ENCODE measurements at regions not wholly inside any gene's neighbourhood (a gene's known extent, or its start where the extent isn't known, plus 50 kb on each side); places are given as distances from the start of the nearest gene placed in this dataset.

DNA sequence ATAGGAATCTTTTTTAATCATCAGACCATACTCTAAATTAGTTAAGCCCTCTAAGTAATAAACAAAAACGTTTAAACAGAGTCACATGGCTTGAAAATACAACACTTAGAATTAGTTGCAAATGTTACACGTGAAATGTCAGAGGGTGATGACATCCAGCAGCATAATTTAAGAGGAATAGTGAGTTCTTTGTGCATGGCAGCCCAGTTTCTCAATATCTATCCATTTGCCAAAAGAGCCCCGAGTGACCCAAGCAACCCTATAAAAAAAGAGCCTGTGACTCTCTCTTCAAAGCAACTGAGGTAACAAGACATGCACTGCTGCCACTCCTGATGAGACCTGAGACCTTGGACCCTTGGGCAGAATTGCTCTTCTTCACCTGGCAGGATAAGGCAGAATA is 96.9 kb upstream of the RASA1 start:
- intact Hi-C loops (cut with micrococcal nuclease; ENCODE audit: unreplicated experiment) = no loop called here
- Histone ChIP-seq H3K9me3 (ENCODE audit: low read length) (0 out of 2 replicates have a peak, but pooled peaks cover 2% of the 10 kb centered on the region), H3K4me2 (ENCODE audit: low read length) (no peak overlapping the region), H3K9me2 (ENCODE audit: insufficient read depth, low read length) (no peaks in the 10 kb centered on the region), H3K4me3 (ENCODE audit: low read depth, low read length, poor library complexity, severe bottlenecking) (no peak overlapping the region), H2AFZ (ENCODE audit: low read length) (no peak overlapping the region), H3K79me2 (ENCODE audit: insufficient read depth, low read depth, low read length) (no peaks in the 10 kb centered on the region), H3K4me1 (ENCODE audit: insufficient read depth, low read length, poor library complexity, severe bottlenecking) (no peaks in the 10 kb centered on the region), H4K20me1 (ENCODE audit: insufficient read depth, low read length) (no peaks in the 10 kb centered on the region), H3K36me3 (ENCODE audit: insufficient read depth, low read length) (no peaks in the 10 kb centered on the region), H3K27ac (ENCODE audit: low read depth, low read length, poor library complexity, severe bottlenecking) (no peak overlapping the region)
- no TSS peak for BruUV-seq (replicated peaks)
- DNase-seq (ENCODE audit: low spot score) = no peak
- TF ChIP-seq EZH2phosphoT487 (IDR thresholded peaks at IDR 0.05; ENCODE audit: borderline replicate concordance, low read depth, low read length) = no peak
- TF ChIP-seq, protein P1, sequence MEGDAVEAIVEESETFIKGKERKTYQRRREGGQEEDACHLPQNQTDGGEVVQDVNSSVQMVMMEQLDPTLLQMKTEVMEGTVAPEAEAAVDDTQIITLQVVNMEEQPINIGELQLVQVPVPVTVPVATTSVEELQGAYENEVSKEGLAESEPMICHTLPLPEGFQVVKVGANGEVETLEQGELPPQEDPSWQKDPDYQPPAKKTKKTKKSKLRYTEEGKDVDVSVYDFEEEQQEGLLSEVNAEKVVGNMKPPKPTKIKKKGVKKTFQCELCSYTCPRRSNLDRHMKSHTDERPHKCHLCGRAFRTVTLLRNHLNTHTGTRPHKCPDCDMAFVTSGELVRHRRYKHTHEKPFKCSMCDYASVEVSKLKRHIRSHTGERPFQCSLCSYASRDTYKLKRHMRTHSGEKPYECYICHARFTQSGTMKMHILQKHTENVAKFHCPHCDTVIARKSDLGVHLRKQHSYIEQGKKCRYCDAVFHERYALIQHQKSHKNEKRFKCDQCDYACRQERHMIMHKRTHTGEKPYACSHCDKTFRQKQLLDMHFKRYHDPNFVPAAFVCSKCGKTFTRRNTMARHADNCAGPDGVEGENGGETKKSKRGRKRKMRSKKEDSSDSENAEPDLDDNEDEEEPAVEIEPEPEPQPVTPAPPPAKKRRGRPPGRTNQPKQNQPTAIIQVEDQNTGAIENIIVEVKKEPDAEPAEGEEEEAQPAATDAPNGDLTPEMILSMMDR (conservative IDR thresholded peaks at IDR 0.05; ENCODE audit: low read length) = no peak
- POLR2A ChIA-PET = no interaction called here
- CTCF ChIA-PET (ENCODE audit: unreplicated experiment) = no interaction called here

DNA sequence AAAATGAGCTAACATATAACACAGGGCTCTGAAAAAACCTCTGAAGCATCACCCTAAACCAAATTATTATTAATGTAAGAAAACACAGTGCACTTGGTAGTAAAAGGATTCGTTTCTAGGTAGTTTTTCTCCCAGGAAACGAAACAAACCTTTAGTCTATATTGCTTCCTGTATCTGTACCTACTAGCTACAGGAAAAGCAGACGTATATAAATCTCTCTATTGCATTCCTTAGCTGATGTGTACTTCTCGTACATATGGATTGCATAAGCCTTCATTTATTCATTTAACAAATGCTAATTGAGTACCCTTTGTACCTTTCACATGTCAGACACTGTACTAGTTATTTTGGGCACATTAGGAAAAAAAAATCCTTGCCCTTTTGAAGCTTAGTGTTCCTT is 85.0 kb upstream of the RASA1 start:
- no peak for DNase-seq (ENCODE audit: low spot score)
- no peaks in the 10 kb centered on the region for H3K36me3 ChIP-seq (ENCODE audit: insufficient read depth, low read length)
- ChIA-PET POLR2A (interaction anchor here (0.8 to 1.3 kb wide), 2 partner anchors 55 to 173 kb away, joined by 3 read pairs; no protein-coding TSS in a partner anchor), CTCF (ENCODE audit: unreplicated experiment) (no interaction called here)
- no peaks in the 10 kb centered on the region for H3K4me1 ChIP-seq (ENCODE audit: insufficient read depth, low read length, poor library complexity, severe bottlenecking)
- no peak overlapping the region for H3K4me3 ChIP-seq (ENCODE audit: low read depth, low read length, poor library complexity, severe bottlenecking)
- no peaks in the 10 kb centered on the region for H3K9me2 ChIP-seq (ENCODE audit: insufficient read depth, low read length)
- no peaks in the 10 kb centered on the region for H3K9me3 ChIP-seq (ENCODE audit: low read length)
- no peak overlapping the region for H2AFZ ChIP-seq (ENCODE audit: low read length)
- no TSS peak for BruUV-seq (replicated peaks)
- H4K20me1 ChIP-seq (ENCODE audit: insufficient read depth, low read length) = no peaks in the 10 kb centered on the region
- TF ChIP-seq, protein P1 (conservative IDR thresholded peaks at IDR 0.05; ENCODE audit: low read length) = no peak
- TF ChIP-seq EZH2phosphoT487 (IDR thresholded peaks at IDR 0.05; ENCODE audit: borderline replicate concordance, low read depth, low read length) = no peak
- no peak overlapping the region for H3K4me2 ChIP-seq (ENCODE audit: low read length)
- no peaks in the 10 kb centered on the region for H3K79me2 ChIP-seq (ENCODE audit: insufficient read depth, low read depth, low read length)
- no peak overlapping the region for H3K27ac ChIP-seq (ENCODE audit: low read depth, low read length, poor library complexity, severe bottlenecking)
- intact Hi-C loops (cut with micrococcal nuclease; ENCODE audit: unreplicated experiment) = no loop called here

DNA sequence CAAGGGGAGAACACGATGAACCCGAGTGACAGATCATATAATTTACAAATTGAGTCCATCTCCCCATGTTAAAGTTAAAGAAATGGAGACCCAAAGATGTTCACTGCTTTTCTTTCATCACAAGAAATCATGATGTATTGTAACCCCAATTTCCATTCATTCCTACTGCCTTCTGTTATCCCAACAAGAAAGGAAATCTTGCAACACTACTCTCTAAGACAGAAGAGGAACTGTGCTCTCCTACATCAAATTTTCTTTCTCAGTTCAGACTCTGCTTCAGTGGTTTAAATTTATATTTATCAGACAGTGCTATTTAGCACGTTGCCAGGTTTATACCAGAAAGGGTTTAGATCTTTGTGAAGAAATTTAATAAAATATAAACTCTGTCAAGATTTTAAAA is 83.8 kb upstream of the RASA1 start:
- no peaks in the 10 kb centered on the region for H3K79me2 ChIP-seq (ENCODE audit: insufficient read depth, low read depth, low read length)
- no peak overlapping the region for H3K4me3 ChIP-seq (ENCODE audit: low read depth, low read length, poor library complexity, severe bottlenecking)
- no peaks in the 10 kb centered on the region for H4K20me1 ChIP-seq (ENCODE audit: insufficient read depth, low read length)
- TF ChIP-seq, protein P1 (conservative IDR thresholded peaks at IDR 0.05; ENCODE audit: low read length) = no peak
- no peak for TF ChIP-seq EZH2phosphoT487 (IDR thresholded peaks at IDR 0.05; ENCODE audit: borderline replicate concordance, low read depth, low read length)
- no peak overlapping the region for H2AFZ ChIP-seq (ENCODE audit: low read length)
- BruUV-seq (replicated peaks) = no TSS peak
- H3K36me3 ChIP-seq (ENCODE audit: insufficient read depth, low read length) = no peaks in the 10 kb centered on the region
- intact Hi-C loops (cut with micrococcal nuclease; ENCODE audit: unreplicated experiment) = no loop called here
- no peaks in the 10 kb centered on the region for H3K4me1 ChIP-seq (ENCODE audit: insufficient read depth, low read length, poor library complexity, severe bottlenecking)
- POLR2A ChIA-PET = no interaction called here
- H3K27ac ChIP-seq (ENCODE audit: low read depth, low read length, poor library complexity, severe bottlenecking) = no peak overlapping the region
- DNase-seq (ENCODE audit: low spot score) = no peak
- no peaks in the 10 kb centered on the region for H3K9me2 ChIP-seq (ENCODE audit: insufficient read depth, low read length)
- CTCF ChIA-PET (ENCODE audit: unreplicated experiment) = no interaction called here
- H3K9me3 ChIP-seq (ENCODE audit: low read length) = no peaks in the 10 kb centered on the region
- H3K4me2 ChIP-seq (ENCODE audit: low read length) = no peak overlapping the region

Data from OCI-LY7 (cell line).